HepG2 (cell line): ENCODE measurements at regions not wholly inside any gene's neighbourhood (a gene's known extent, or its start where the extent isn't known, plus 50 kb on each side); places are given as distances from the start of the nearest gene placed in this dataset.

Experiments
- FOXK2 ChIP-seq: fragments of 450-650 bp; IDR thresholded peaks from 2 replicates; pipeline ENCODE4 v1.6.1; 2016
- HES4 ChIP-seq: sonication (generic); formaldehyde crosslinking; IDR thresholded peaks from 2 replicates; pipeline ENCODE4 v1.9.0; 2021; ENCODE audit warnings: mild to moderate bottlenecking, missing genetic modification reagents, borderline replicate concordance
- HNF1A ChIP-seq, 2 experiments: sonication (generic) in 1 of 2; formaldehyde crosslinking in 1 of 2; IDR thresholded peaks; 2 replicates each; pipeline versions ENCODE4 v1.4.0 to v1.6.1; 2016 to 2020; ENCODE audit warnings: borderline replicate concordance in 1 of 2, low read depth in 1 of 2, mild to moderate bottlenecking in 1 of 2, missing genetic modification reagents in 1 of 2
- HNF4A ChIP-seq: sonication (generic); formaldehyde crosslinking; IDR thresholded peaks from 2 replicates; pipeline ENCODE4 v1.4.0; 2020; ENCODE audit warnings: missing genetic modification reagents
- KLF6 ChIP-seq: IDR thresholded peaks from 2 replicates; pipeline ENCODE4 v1.8.0; 2016; ENCODE audit warnings: missing biosample characterization, missing genetic modification reagents
- PATZ1 ChIP-seq: sonication (generic); formaldehyde crosslinking; IDR thresholded peaks from 2 replicates; pipeline ENCODE4 v1.4.0; 2020; ENCODE audit warnings: missing genetic modification reagents
- PLSCR1 ChIP-seq: sonication (generic); formaldehyde crosslinking; IDR thresholded peaks from 2 replicates; pipeline ENCODE4 v1.5.0; 2020; ENCODE audit warnings: missing genetic modification reagents, mild to moderate bottlenecking, borderline replicate concordance
- RFX5 ChIP-seq: IDR thresholded peaks from 2 replicates; pipeline ENCODE4 v1.6.1; 2011; ENCODE audit warnings: low read depth, low read length, improper control_type of control experiment
- SETDB1 ChIP-seq: sonication (generic); formaldehyde crosslinking; IDR thresholded peaks from 2 replicates; pipeline ENCODE4 v1.5.1; 2020; ENCODE audit warnings: missing genetic modification reagents, mild to moderate bottlenecking, borderline replicate concordance
- SSRP1 ChIP-seq: IDR thresholded peaks from 2 replicates; pipeline ENCODE4 v1.6.1; 2016; ENCODE audit warnings: control low read depth
- THAP8 ChIP-seq: sonication (generic); formaldehyde crosslinking; IDR thresholded peaks from 2 replicates; pipeline ENCODE4 v1.5.1; 2020; ENCODE audit warnings: missing genetic modification reagents, mild to moderate bottlenecking, borderline replicate concordance
- ZNF225 ChIP-seq: sonication (generic); formaldehyde crosslinking; IDR thresholded peaks from 2 replicates; pipeline ENCODE4 v1.4.0; 2020; ENCODE audit warnings: mild to moderate bottlenecking, missing genetic modification reagents
- ZNF687 ChIP-seq: sonication (generic); formaldehyde crosslinking; IDR thresholded peaks from 2 replicates; pipeline ENCODE4 v1.5.1; 2020; ENCODE audit warnings: mild to moderate bottlenecking, missing genetic modification reagents, moderate library complexity
- ZNF777 ChIP-seq: sonication (generic); formaldehyde crosslinking; IDR thresholded peaks from 2 replicates; pipeline ENCODE4 v1.4.0; 2020; ENCODE audit warnings: missing genetic modification reagents

GRCh38 chr20:51306521-51307358 lies 235.8 kb downstream of the NFATC2 start (continued):
- TF ChIP-seq SSRP1 (CRISPR knock-in tag): no peak
- TF ChIP-seq SETDB1 (CRISPR knock-in tag): no peak
- TF ChIP-seq FOXK2: no peak
- TF ChIP-seq ZNF777 (CRISPR knock-in tag): no peak
- no peak for TF ChIP-seq HNF4A (CRISPR knock-in tag)
- TF ChIP-seq PATZ1 (CRISPR knock-in tag): peak; percentile 61
- TF ChIP-seq RFX5: 0 out of 2 replicates have a peak, but pooled peaks have one; percentile 21
- peak; percentile 72 for TF ChIP-seq ZNF687
- peak; percentile 68; the same call in 1 of the 2 replicates for TF ChIP-seq ZNF225
- no peak for TF ChIP-seq THAP8 (CRISPR knock-in tag)
- TF ChIP-seq KLF6 (CRISPR knock-in tag): peak; percentile 86
- 0 out of 2 replicates have a peak, but pooled peaks have one; percentile 0 for TF ChIP-seq HES4 (CRISPR knock-in tag)
- no peak for TF ChIP-seq HNF1A (IDR thresholded peaks at IDR 0.05; ENCODE audit: low read depth)
- no peak for TF ChIP-seq HNF1A (CRISPR knock-in tag; IDR thresholded peaks at IDR 0.05; ENCODE audit: borderline replicate concordance)
- no peak for TF ChIP-seq PLSCR1 (CRISPR knock-in tag)
